NT2/D1 (cell line): ENCODE measurements at regions not wholly inside any gene's neighbourhood (a gene's known extent, or its start where the extent isn't known, plus 50 kb on each side); places are given as distances from the start of the nearest gene placed in this dataset.

Experiments
- SUZ12 ChIP-seq: IDR thresholded peaks from 2 replicates; pipeline ENCODE4 v1.6.1; 2011; ENCODE audit not compliant: insufficient read length, insufficient read depth; ENCODE audit errors: extremely low read depth
- YY1 ChIP-seq: IDR thresholded peaks from 2 replicates; pipeline ENCODE4 v1.6.1; 2011; ENCODE audit not compliant: insufficient read length, insufficient read depth
- ZNF274 ChIP-seq: IDR thresholded peaks from 2 replicates; pipeline ENCODE4 v1.6.1; 2011; ENCODE audit warnings: mild to moderate bottlenecking, low read depth, low read length

- no peak for TF ChIP-seq SUZ12
- TF ChIP-seq YY1: no peak
- TF ChIP-seq ZNF274: no peak
Measured at GRCh38 chr5:171713152-171713551, 72.5 kb upstream of the SMIM23 start.
